NB4 (cell line): ENCODE measurements at regions not wholly inside any gene's neighbourhood (a gene's known extent, or its start where the extent isn't known, plus 50 kb on each side); places are given as distances from the start of the nearest gene placed in this dataset.

ENCODE experiments used
- POLR2A ChIP-seq: IDR thresholded peaks from 2 replicates; pipeline ENCODE4 v1.6.1; 2011; ENCODE audit warnings: mild to moderate bottlenecking; ENCODE audit not compliant: insufficient read length; ENCODE audit errors: extremely low read depth
- TF ChIP-seq, protein P1 (sequence below): IDR thresholded peaks from one replicate; pipeline ENCODE4 v1.5.1; 2012; ENCODE audit warnings: low read depth, low read length
- TF ChIP-seq, protein P2 (sequence below): IDR thresholded peaks from 2 replicates; pipeline ENCODE4 v1.6.1; 2011; ENCODE audit warnings: low read depth, low read length

DNA sequence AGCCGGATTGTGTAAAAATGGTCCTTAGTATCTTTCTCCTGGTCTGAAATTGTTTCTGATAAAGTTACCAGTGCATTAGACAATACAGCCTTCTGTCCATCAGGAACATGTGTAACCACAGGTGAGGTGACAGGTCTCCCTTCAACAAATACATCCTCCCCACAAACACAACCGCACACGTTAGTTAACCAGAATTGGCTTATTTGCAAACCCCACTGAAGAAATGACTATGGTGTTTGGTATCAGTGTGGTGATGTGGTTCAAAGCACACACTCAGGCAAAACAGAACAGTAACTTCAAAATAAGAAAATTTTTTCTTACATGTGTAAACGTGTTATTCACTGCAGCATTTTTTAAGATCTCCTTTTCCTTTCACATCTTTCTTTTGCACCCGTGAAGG lies 517.2 kb upstream of the NR5A2 start:
- TF ChIP-seq, protein P1, sequence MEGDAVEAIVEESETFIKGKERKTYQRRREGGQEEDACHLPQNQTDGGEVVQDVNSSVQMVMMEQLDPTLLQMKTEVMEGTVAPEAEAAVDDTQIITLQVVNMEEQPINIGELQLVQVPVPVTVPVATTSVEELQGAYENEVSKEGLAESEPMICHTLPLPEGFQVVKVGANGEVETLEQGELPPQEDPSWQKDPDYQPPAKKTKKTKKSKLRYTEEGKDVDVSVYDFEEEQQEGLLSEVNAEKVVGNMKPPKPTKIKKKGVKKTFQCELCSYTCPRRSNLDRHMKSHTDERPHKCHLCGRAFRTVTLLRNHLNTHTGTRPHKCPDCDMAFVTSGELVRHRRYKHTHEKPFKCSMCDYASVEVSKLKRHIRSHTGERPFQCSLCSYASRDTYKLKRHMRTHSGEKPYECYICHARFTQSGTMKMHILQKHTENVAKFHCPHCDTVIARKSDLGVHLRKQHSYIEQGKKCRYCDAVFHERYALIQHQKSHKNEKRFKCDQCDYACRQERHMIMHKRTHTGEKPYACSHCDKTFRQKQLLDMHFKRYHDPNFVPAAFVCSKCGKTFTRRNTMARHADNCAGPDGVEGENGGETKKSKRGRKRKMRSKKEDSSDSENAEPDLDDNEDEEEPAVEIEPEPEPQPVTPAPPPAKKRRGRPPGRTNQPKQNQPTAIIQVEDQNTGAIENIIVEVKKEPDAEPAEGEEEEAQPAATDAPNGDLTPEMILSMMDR: no peak
- TF ChIP-seq POLR2A: no peak
- TF ChIP-seq, protein P2, sequence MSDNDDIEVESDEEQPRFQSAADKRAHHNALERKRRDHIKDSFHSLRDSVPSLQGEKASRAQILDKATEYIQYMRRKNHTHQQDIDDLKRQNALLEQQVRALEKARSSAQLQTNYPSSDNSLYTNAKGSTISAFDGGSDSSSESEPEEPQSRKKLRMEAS: no peak
